IMR-90 (cell line): ENCODE measurements at regions not wholly inside any gene's neighbourhood (a gene's known extent, or its start where the extent isn't known, plus 50 kb on each side); places are given as distances from the start of the nearest gene placed in this dataset.

Experiments
- ATAC-seq: fragments of 200-7000 bp; cut with Tn5 transposase; 2 replicates; pipeline ENCODE4 v1.9.1; 2020; ENCODE audit warnings: low read depth, mild to moderate bottlenecking, moderate library complexity
- BruUV-seq: library from RNA; stranded (reverse); fragments of 400-500 nt; replicated peaks from 2 replicates; lab custom pipeline; 2021; lab: Mats Ljungman, UMichigan
- CTCF ChIA-PET: fragments of 300-600 bp; formaldehyde crosslinking; extraction: SDS; loops from one replicate; lab custom pipeline; 2021; ENCODE audit warnings: antibody characterized with exemption; lab: Yijun Ruan, JAX
- POLR2A ChIA-PET: fragments of 300-600 bp; sonication (Branson Sonifier 250); formaldehyde crosslinking; loops from one replicate; lab custom pipeline; 2022; ENCODE audit warnings: antibody characterized with exemption; ENCODE audit not compliant: unreplicated experiment; lab: Charles Lee
- DNase-seq: peaks from one replicate; pipeline ENCODE4 v3.0.0; 2013
- H2AFZ ChIP-seq: replicated peaks from 2 replicates; pipeline ENCODE3; 2013; ENCODE audit warnings: low read length, mild to moderate bottlenecking; ENCODE audit not compliant: poor library complexity
- H2AK5ac ChIP-seq: 2 replicates; pipeline ENCODE4 v1.6.1; 2013; ENCODE audit warnings: low read depth, low read length, inconsistent platforms
- H2AK9ac ChIP-seq: replicated peaks from 2 replicates; pipeline ENCODE3; 2013; ENCODE audit warnings: mild to moderate bottlenecking, low read depth, low read length, moderate library complexity; ENCODE audit not compliant: poor library complexity
- H2BK120ac ChIP-seq: 2 replicates; pipeline ENCODE4 v1.6.1; 2013; ENCODE audit warnings: low read depth, low read length, inconsistent platforms
- H2BK15ac ChIP-seq: 3 replicates; pipeline ENCODE4 v1.6.1; 2013; ENCODE audit warnings: low read depth, low read length, inconsistent platforms
- H2BK20ac ChIP-seq: 2 replicates; pipeline ENCODE4 v1.6.1; 2013; ENCODE audit warnings: low read depth, mild to moderate bottlenecking, inconsistent platforms, low read length, moderate library complexity
- H2BK5ac ChIP-seq: 2 replicates; pipeline ENCODE4 v1.6.1; 2013; ENCODE audit warnings: mild to moderate bottlenecking, low read depth, low read length, inconsistent platforms; ENCODE audit not compliant: poor library complexity, severe bottlenecking
- H3K14ac ChIP-seq: replicated peaks from 2 replicates; pipeline ENCODE4 v1.6.1; 2013; ENCODE audit warnings: low read depth, low read length, inconsistent platforms
- H3K18ac ChIP-seq: 2 replicates; pipeline ENCODE4 v1.6.1; 2013; ENCODE audit warnings: low read depth, low read length, control low read depth
- H3K23ac ChIP-seq: 2 replicates; pipeline ENCODE4 v1.6.1; 2013; ENCODE audit warnings: low read depth, low read length, inconsistent platforms
- H3K27ac ChIP-seq: 2 replicates; pipeline ENCODE4 v1.5.1; 2013; ENCODE audit warnings: mild to moderate bottlenecking, control low read depth, low read length; ENCODE audit not compliant: insufficient read depth
- H3K27me3 ChIP-seq: 2 replicates; pipeline ENCODE4 v1.6.1; 2013; ENCODE audit warnings: low read length; ENCODE audit not compliant: control insufficient read depth, insufficient read depth
- H3K36me3 ChIP-seq: 2 replicates; pipeline ENCODE4 v1.6.1; 2013; ENCODE audit warnings: low read length, mixed read lengths; ENCODE audit not compliant: control insufficient read depth, insufficient read depth
- H3K4ac ChIP-seq: 2 replicates; pipeline ENCODE4 v1.6.1; 2013; ENCODE audit warnings: low read depth, low read length, inconsistent platforms
- H3K4me1 ChIP-seq: 2 replicates; pipeline ENCODE4 v1.6.1; 2013; ENCODE audit warnings: low read length, mixed read lengths; ENCODE audit not compliant: control insufficient read depth, insufficient read depth
- H3K4me2 ChIP-seq: 2 replicates; pipeline ENCODE4 v1.6.1; 2013; ENCODE audit warnings: low read depth, mild to moderate bottlenecking, control low read depth, low read length, moderate library complexity
- H3K4me3 ChIP-seq: 2 replicates; pipeline ENCODE4 v1.5.1; 2013; ENCODE audit warnings: low read depth, mild to moderate bottlenecking, control low read depth, low read length, moderate library complexity; ENCODE audit not compliant: insufficient read depth
- H3K56ac ChIP-seq: 2 replicates; pipeline ENCODE4 v1.6.1; 2013; ENCODE audit warnings: low read length, inconsistent platforms; ENCODE audit not compliant: insufficient read depth; ENCODE audit errors: extremely low read depth
- H3K79me1 ChIP-seq, 2 experiments: 2 replicates each; pipeline ENCODE4 v1.6.1; 2013; ENCODE audit warnings: low read length in 2 of 2, inconsistent platforms in 1 of 2, low read depth in 1 of 2
- H3K9ac ChIP-seq: 2 replicates; pipeline ENCODE4 v1.6.1; 2013; ENCODE audit warnings: low read depth, low read length, control low read depth
- H3K9me1 ChIP-seq: 2 replicates; pipeline ENCODE4 v1.6.1; 2013; ENCODE audit warnings: low read length, inconsistent platforms; ENCODE audit not compliant: insufficient read depth
- H3K9me3 ChIP-seq: 2 replicates; pipeline ENCODE4 v1.6.1; 2013; ENCODE audit warnings: low read length; ENCODE audit not compliant: control insufficient read depth, insufficient read depth
- H4K20me1 ChIP-seq: 2 replicates; pipeline ENCODE4 v1.6.1; 2013; ENCODE audit warnings: low read length, inconsistent platforms; ENCODE audit not compliant: insufficient read depth
- H4K5ac ChIP-seq: 2 replicates; pipeline ENCODE4 v1.6.1; 2013; ENCODE audit warnings: mild to moderate bottlenecking, low read depth, low read length, control low read depth
- H4K8ac ChIP-seq, 2 experiments: 2 replicates each; pipeline ENCODE4 v1.6.1; 2013; ENCODE audit warnings: low read depth in 2 of 2, low read length in 2 of 2, control low read depth in 1 of 2, inconsistent platforms in 1 of 2
- H4K91ac ChIP-seq: 2 replicates; pipeline ENCODE4 v1.6.1; 2013; ENCODE audit warnings: low read depth, low read length, inconsistent platforms; ENCODE audit not compliant: insufficient read depth
- BHLHE40 ChIP-seq: fragments of 150-350 bp; IDR thresholded peaks from 2 replicates; pipeline ENCODE4 v1.6.1; 2016; ENCODE audit warnings: mild to moderate bottlenecking, low read depth, low read length
- CEBPB ChIP-seq: IDR thresholded peaks from 2 replicates; pipeline ENCODE4 v1.6.1; 2012; ENCODE audit warnings: low read depth, low read length, improper control_type of control experiment
- CHD1 ChIP-seq: IDR thresholded peaks from 2 replicates; pipeline ENCODE4 v1.6.1; 2012; ENCODE audit warnings: low read depth, low read length, improper control_type of control experiment
- CTCF ChIP-seq: conservative IDR thresholded peaks from 2 replicates; pipeline ENCODE4 v1.5.1; 2012; ENCODE audit warnings: mild to moderate bottlenecking, low read depth, low read length, improper control_type of control experiment
- ELK1 ChIP-seq: fragments of 150-350 bp; IDR thresholded peaks from 2 replicates; pipeline ENCODE4 v1.6.1; 2016; ENCODE audit warnings: low read depth, mild to moderate bottlenecking, low read length, moderate library complexity, borderline replicate concordance
- FOS ChIP-seq: fragments of 150-350 bp; IDR thresholded peaks from 2 replicates; pipeline ENCODE4 v1.6.1; 2016; ENCODE audit warnings: low read depth, low read length
- MAFK ChIP-seq: IDR thresholded peaks from 2 replicates; pipeline ENCODE4 v1.6.1; 2012; ENCODE audit warnings: low read depth, low read length, improper control_type of control experiment
- MAZ ChIP-seq: IDR thresholded peaks from 2 replicates; pipeline ENCODE4 v1.6.1; 2012; ENCODE audit warnings: low read depth, mild to moderate bottlenecking, low read length, improper control_type of control experiment, moderate library complexity, borderline replicate concordance
- MXI1 ChIP-seq: IDR thresholded peaks from 2 replicates; pipeline ENCODE4 v1.6.1; 2012; ENCODE audit warnings: low read depth, mild to moderate bottlenecking, low read length, moderate library complexity, borderline replicate concordance
- NFE2L2 ChIP-seq: fragments of 150-350 bp; IDR thresholded peaks from 2 replicates; pipeline ENCODE4 v1.6.1; 2016; ENCODE audit warnings: low read depth, mild to moderate bottlenecking, low read length
- POLR2A ChIP-seq: IDR thresholded peaks from 2 replicates; pipeline ENCODE4 v1.6.1; 2012; ENCODE audit warnings: mild to moderate bottlenecking, low read depth, low read length
- RAD21 ChIP-seq: IDR thresholded peaks from 2 replicates; pipeline ENCODE4 v1.6.1; 2012; ENCODE audit warnings: low read length, improper control_type of control experiment
- RCOR1 ChIP-seq: IDR thresholded peaks from 2 replicates; pipeline ENCODE4 v1.6.1; 2012; ENCODE audit warnings: mild to moderate bottlenecking, low read length, improper control_type of control experiment; ENCODE audit not compliant: insufficient replicate concordance
- RFX5 ChIP-seq: IDR thresholded peaks from 2 replicates; pipeline ENCODE4 v1.8.0; 2012; ENCODE audit warnings: low read depth, mild to moderate bottlenecking, low read length, moderate library complexity
- SMC3 ChIP-seq: fragments of 150-350 bp; IDR thresholded peaks from 2 replicates; pipeline ENCODE4 v1.6.1; 2016; ENCODE audit warnings: low read depth, mild to moderate bottlenecking, antibody characterized with exemption, low read length, moderate library complexity
- WGBS, 2 experiments: methylation state at CpG; one replicate each; pipeline versions ENCODE4 v1.1.5 to v1.1.7; 2013; ENCODE audit warnings: missing lambda C conversion rate in 2 of 2; ENCODE audit not compliant: insufficient read length in 1 of 2; ENCODE audit errors: extremely low coverage in 2 of 2; 5-methylcytosine and 5-hydroxymethylcytosine counted together
- dilution Hi-C: fragments of 300-500 bp; cut with HindIII; formaldehyde crosslinking; loops from one replicate; pipeline ENCODE4 v1.14.3; 2018; ENCODE audit warnings: low sequenced_read_pairs; ENCODE audit not compliant: unreplicated experiment
- in situ Hi-C: fragments of 300-500 bp; cut with MboI; formaldehyde crosslinking; loops from 3 replicates; pipeline ENCODE4 v1.14.3; 2019; ENCODE audit warnings: low sequenced_read_pairs, inconsistent platforms, mixed read lengths
- intact Hi-C: fragments of 100-400 bp; cut with micrococcal nuclease; formaldehyde crosslinking; loops from 2 replicates; pipeline ENCODE4 v1.10.0; 2022
- TF ChIP-seq, protein P1 (sequence below): fragments of 150-350 bp; IDR thresholded peaks from 2 replicates; pipeline ENCODE4 v1.6.1; 2017; ENCODE audit warnings: mild to moderate bottlenecking, antibody characterized with exemption, low read length, low read depth

DNA sequence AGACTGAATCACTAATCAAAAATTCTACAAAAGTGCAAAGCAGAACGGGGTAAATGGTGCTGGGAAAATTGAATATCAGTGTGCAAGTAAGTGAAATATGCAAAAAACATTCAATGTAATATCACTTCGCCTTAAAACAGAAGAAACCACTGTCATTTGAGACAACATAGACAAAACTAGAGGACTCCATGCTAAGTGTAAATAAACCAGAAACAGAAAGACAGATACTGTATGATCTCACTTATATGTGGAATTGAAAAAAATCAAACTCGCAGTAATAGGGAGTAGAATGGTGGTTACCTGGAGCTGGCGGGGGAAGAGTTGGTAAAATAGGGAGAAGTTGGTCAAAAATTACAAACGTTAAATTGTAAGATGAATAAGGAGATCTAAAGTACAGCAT, 1420.0 kb upstream of the CDH2 start:
- TF ChIP-seq MAZ (no peak), MAFK (no peak), RAD21 (no peak), RFX5 (no peak), FOS (no peak), BHLHE40 (no peak), CHD1 (no peak), CEBPB (no peak), RCOR1 (no peak), NFE2L2 (no peak), MXI1 (no peak), SMC3 (no peak), CTCF (no peak), ELK1 (no peak), POLR2A (no peak)
- TF ChIP-seq, protein P1, sequence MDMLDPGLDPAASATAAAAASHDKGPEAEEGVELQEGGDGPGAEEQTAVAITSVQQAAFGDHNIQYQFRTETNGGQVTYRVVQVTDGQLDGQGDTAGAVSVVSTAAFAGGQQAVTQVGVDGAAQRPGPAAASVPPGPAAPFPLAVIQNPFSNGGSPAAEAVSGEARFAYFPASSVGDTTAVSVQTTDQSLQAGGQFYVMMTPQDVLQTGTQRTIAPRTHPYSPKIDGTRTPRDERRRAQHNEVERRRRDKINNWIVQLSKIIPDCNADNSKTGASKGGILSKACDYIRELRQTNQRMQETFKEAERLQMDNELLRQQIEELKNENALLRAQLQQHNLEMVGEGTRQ = no peak
- intact Hi-C loops (no loop called here), dilution Hi-C loops (no loop called here), in situ Hi-C loops (no loop called here)
- Histone ChIP-seq H3K9me1 (no peaks in the 10 kb centered on the region), H4K5ac (no peak overlapping the region), H4K91ac (no peak overlapping the region), H3K9me3 (no peaks in the 10 kb centered on the region), H3K4me1 (no peaks in the 10 kb centered on the region), H3K27me3 (no peaks in the 10 kb centered on the region), H3K14ac (no peak overlapping the region), H3K27ac (no peak overlapping the region), H3K23ac (no peak overlapping the region), H3K4me2 (no peak overlapping the region), H2AK5ac (no peak overlapping the region), H2BK120ac (no peak overlapping the region), H3K9ac (no peak overlapping the region), H2BK20ac (no peak overlapping the region), H2BK5ac (no peak overlapping the region), H4K8ac (no peak overlapping the region), H2AFZ (no peak overlapping the region), H4K20me1 (no peaks in the 10 kb centered on the region), H3K56ac (no peak overlapping the region), H2BK15ac (no peak overlapping the region), H3K4ac (no peak overlapping the region), H2AK9ac (no peak overlapping the region), H3K18ac (no peak overlapping the region), H3K4me3 (no peak overlapping the region), H3K36me3 (no peaks in the 10 kb centered on the region), H3K79me1 (no peaks in the 10 kb centered on the region)
- ChIA-PET CTCF (no interaction called here), POLR2A (no interaction called here)
- BruUV-seq = no TSS peak
- 80% methylated on average over 1 of the region's 5 CpGs; no CpG with 5 or more reads in 1 of the 2 experiments for WGBS, 2 experiments
- DNase-seq (no peak), ATAC-seq (no peak)
